Endothelial cell of umbilical vein (primary cell): ENCODE measurements at regions not wholly inside any gene's neighbourhood (a gene's known extent, or its start where the extent isn't known, plus 50 kb on each side); places are given as distances from the start of the nearest gene placed in this dataset.

ENCODE experiments used
- BruUV-seq: library from RNA; stranded (reverse); fragments of 400-500 nt; replicated peaks from 2 replicates; lab custom pipeline; 2021; lab: Mats Ljungman, UMichigan
- CTCF ChIA-PET: fragments of 300-600, 350-600 bp; sonication (Branson Sonifier 250); formaldehyde crosslinking; loops from one replicate; lab custom pipeline; 2021; ENCODE audit warnings: antibody characterized with exemption, inconsistent platforms; lab: Charles Lee
- POLR2A ChIA-PET: fragments of 300-600, 350-600 bp; sonication (Branson Sonifier 250); formaldehyde crosslinking; loops from one replicate; lab custom pipeline; 2021; ENCODE audit warnings: antibody characterized with exemption, inconsistent platforms; lab: Charles Lee
- DNase-seq: peaks from one replicate; pipeline ENCODE4 v3.0.0-alpha.2; 2011; ENCODE audit warnings: low read depth, low spot score
- FAIRE-seq: peaks from 2 replicates; lab custom pipeline; 2011; peaks lifted over from hg19 to GRCh38; lab: Jason Lieb, UNC
- H2AFZ ChIP-seq: 2 replicates; pipeline ENCODE4 v1.6.0; 2012; ENCODE audit warnings: low read depth, low read length, control low read depth, inconsistent platforms
- H3K27ac ChIP-seq: 2 replicates; pipeline ENCODE4 v1.5.1; 2011; ENCODE audit warnings: low read depth, mild to moderate bottlenecking, control low read depth, low read length, moderate library complexity; ENCODE audit not compliant: insufficient read depth
- H3K27me3 ChIP-seq, 2 experiments: 2 replicates each; pipeline versions ENCODE4 v1.6.0 to v1.6.1; 2011; ENCODE audit warnings: low read length in 2 of 2, mixed read lengths in 1 of 2; ENCODE audit not compliant: control insufficient read depth in 2 of 2, insufficient read depth in 2 of 2
- H3K36me3 ChIP-seq, 2 experiments: 2 replicates in 1 of 2; 3 replicates in 1 of 2; pipeline ENCODE4 v1.5.1; 2011; ENCODE audit warnings: low read length in 2 of 2, mild to moderate bottlenecking in 1 of 2, moderate library complexity in 1 of 2; ENCODE audit not compliant: control insufficient read depth in 2 of 2, insufficient read depth in 2 of 2; ENCODE audit errors: extremely low read depth in 1 of 2
- H3K4me1 ChIP-seq: 3 replicates; pipeline ENCODE4 v1.5.1; 2011; ENCODE audit warnings: mild to moderate bottlenecking, low read length; ENCODE audit not compliant: control insufficient read depth, insufficient read depth; ENCODE audit errors: extremely low read depth
- H3K4me2 ChIP-seq: 2 replicates; pipeline ENCODE4 v1.6.1; 2011; ENCODE audit warnings: low read length, control low read depth, mixed read lengths; ENCODE audit not compliant: insufficient read depth
- H3K4me3 ChIP-seq, 3 experiments: fragments of 200-600 bp in 1 of 3; sonication (generic), shearing (Covaris generic) in 1 of 3; replicated peaks in 1 of 3; 2 replicates each; pipeline ENCODE4 v1.5.1; 2011 to 2016; ENCODE audit warnings: control low read depth in 3 of 3, low read length in 3 of 3, mild to moderate bottlenecking in 2 of 3, inconsistent platforms in 1 of 3, low read depth in 1 of 3, moderate library complexity in 1 of 3; ENCODE audit not compliant: insufficient read depth in 1 of 3
- H3K79me2 ChIP-seq: 2 replicates; pipeline ENCODE4 v1.6.0; 2012; ENCODE audit warnings: low read length, inconsistent platforms; ENCODE audit not compliant: control insufficient read depth, insufficient read depth
- H3K9ac ChIP-seq: replicated peaks from 2 replicates; pipeline ENCODE3; 2011; ENCODE audit warnings: low read length, control low read depth; ENCODE audit not compliant: insufficient read depth; ENCODE audit errors: extremely low read depth
- H3K9me1 ChIP-seq: replicated peaks from 3 replicates; pipeline ENCODE4 v1.6.0; 2011; ENCODE audit warnings: mild to moderate bottlenecking, low read length; ENCODE audit not compliant: control insufficient read depth, insufficient read depth; ENCODE audit errors: extremely low read depth
- H3K9me3 ChIP-seq: replicated peaks from 2 replicates; pipeline ENCODE4 v1.5.1; 2012; ENCODE audit warnings: low read length, inconsistent platforms; ENCODE audit not compliant: control insufficient read depth, insufficient read depth
- H4K20me1 ChIP-seq: replicated peaks from 2 replicates; pipeline ENCODE3; 2011; ENCODE audit warnings: mild to moderate bottlenecking, low read length; ENCODE audit not compliant: control insufficient read depth, insufficient read depth; ENCODE audit errors: extremely low read depth
- FOS ChIP-seq: IDR thresholded peaks from 2 replicates; pipeline ENCODE4 v1.6.1; 2011; ENCODE audit warnings: mild to moderate bottlenecking, low read length, moderate library complexity, borderline replicate concordance; ENCODE audit not compliant: insufficient read depth
- GATA2 ChIP-seq: IDR thresholded peaks from 2 replicates; pipeline ENCODE4 v1.7.0; 2011; ENCODE audit warnings: low read depth, mild to moderate bottlenecking, moderate library complexity, mixed read lengths, low read length; ENCODE audit not compliant: insufficient read length, insufficient read depth
- JUN ChIP-seq: IDR thresholded peaks from 2 replicates; pipeline ENCODE4 v1.6.1; 2011; ENCODE audit warnings: borderline replicate concordance, low read depth; ENCODE audit not compliant: insufficient read length, insufficient read depth
- MAX ChIP-seq: IDR thresholded peaks from 2 replicates; pipeline ENCODE4 v1.6.1; 2011; ENCODE audit not compliant: insufficient read depth, insufficient read length
- MYC ChIP-seq: IDR thresholded peaks from one replicate; pipeline ENCODE4 v1.6.1; 2011; ENCODE audit warnings: mild to moderate bottlenecking, low read depth, low read length
- POLR2A ChIP-seq: IDR thresholded peaks from 2 replicates; pipeline ENCODE4 v1.6.1; 2012; ENCODE audit warnings: low read depth, mild to moderate bottlenecking, control low read depth, low read length
- POLR2AphosphoS5 ChIP-seq: IDR thresholded peaks from 2 replicates; pipeline ENCODE4 v1.6.1; 2012; ENCODE audit warnings: low read depth, mild to moderate bottlenecking, control low read depth, low read length, moderate library complexity; ENCODE audit not compliant: insufficient read depth
- dilution Hi-C: fragments of 300-500 bp; cut with MboI; formaldehyde crosslinking; loops from one replicate; pipeline ENCODE4 v1.15.0; 2019; ENCODE audit warnings: low sequenced_read_pairs; ENCODE audit not compliant: extremely low pct_ligation_motif_present
- intact Hi-C: fragments of 100-400 bp; cut with micrococcal nuclease; formaldehyde crosslinking; loops from one replicate; pipeline ENCODE4 v1.10.0; 2022
- TF ChIP-seq, protein P1 (sequence below), 2 donors: IDR thresholded peaks; 1 replicate in 1 of 2; 2 replicates in 1 of 2; pipeline ENCODE4 v1.5.1; 2011; ENCODE audit warnings: low read length in 2 of 2, mild to moderate bottlenecking in 2 of 2, moderate library complexity in 2 of 2, control low read depth in 1 of 2, inconsistent platforms in 1 of 2, low read depth in 1 of 2; ENCODE audit not compliant: insufficient read depth in 1 of 2; ENCODE audit errors: extremely low read depth in 1 of 2

GRCh38 chr3:180332608-180333007 lies 269.4 kb upstream of the TTC14 start:
- Histone ChIP-seq H3K4me1 (no peaks in the 10 kb centered on the region), H3K27ac (no peak overlapping the region), H3K9ac (no peak overlapping the region), H3K79me2 (no peaks in the 10 kb centered on the region), H2AFZ (no peak overlapping the region), H3K9me1 (no peaks in the 10 kb centered on the region), H3K36me3 (no peaks in the 10 kb centered on the region), H3K27me3 (no peaks in the 10 kb centered on the region), H3K4me3 (no peak overlapping the region), H3K9me3 (no peaks in the 10 kb centered on the region), H3K4me2 (no peak overlapping the region), H4K20me1 (no peaks in the 10 kb centered on the region)
- DNase-seq, result no peak
- intact Hi-C loops, result no loop called here
- ChIA-PET CTCF (no interaction called here), POLR2A (no interaction called here)
- dilution Hi-C loops, result no loop called here
- FAIRE-seq, result no peak
- no peak for TF ChIP-seq FOS
- TF ChIP-seq, protein P1, sequence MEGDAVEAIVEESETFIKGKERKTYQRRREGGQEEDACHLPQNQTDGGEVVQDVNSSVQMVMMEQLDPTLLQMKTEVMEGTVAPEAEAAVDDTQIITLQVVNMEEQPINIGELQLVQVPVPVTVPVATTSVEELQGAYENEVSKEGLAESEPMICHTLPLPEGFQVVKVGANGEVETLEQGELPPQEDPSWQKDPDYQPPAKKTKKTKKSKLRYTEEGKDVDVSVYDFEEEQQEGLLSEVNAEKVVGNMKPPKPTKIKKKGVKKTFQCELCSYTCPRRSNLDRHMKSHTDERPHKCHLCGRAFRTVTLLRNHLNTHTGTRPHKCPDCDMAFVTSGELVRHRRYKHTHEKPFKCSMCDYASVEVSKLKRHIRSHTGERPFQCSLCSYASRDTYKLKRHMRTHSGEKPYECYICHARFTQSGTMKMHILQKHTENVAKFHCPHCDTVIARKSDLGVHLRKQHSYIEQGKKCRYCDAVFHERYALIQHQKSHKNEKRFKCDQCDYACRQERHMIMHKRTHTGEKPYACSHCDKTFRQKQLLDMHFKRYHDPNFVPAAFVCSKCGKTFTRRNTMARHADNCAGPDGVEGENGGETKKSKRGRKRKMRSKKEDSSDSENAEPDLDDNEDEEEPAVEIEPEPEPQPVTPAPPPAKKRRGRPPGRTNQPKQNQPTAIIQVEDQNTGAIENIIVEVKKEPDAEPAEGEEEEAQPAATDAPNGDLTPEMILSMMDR (IDR thresholded peaks at IDR 0.05; ENCODE audit: extremely low read depth in 1 of 2, insufficient read depth in 1 of 2, low read depth in 1 of 2, low read length in 2 of 2), result no peak
- TF ChIP-seq MAX, result no peak
- no peak for TF ChIP-seq JUN
- TF ChIP-seq POLR2AphosphoS5, result no peak
- BruUV-seq, result no TSS peak

- Histone ChIP-seq H3K27me3 (no peaks in the 10 kb centered on the region), H3K9me3 (no peaks in the 10 kb centered on the region), H3K27ac (no peak overlapping the region), H3K36me3 (no peaks in the 10 kb centered on the region), H3K4me2 (no peak overlapping the region), H3K9me1 (no peaks in the 10 kb centered on the region), H3K79me2 (no peaks in the 10 kb centered on the region), H2AFZ (no peak overlapping the region), H3K4me1 (no peaks in the 10 kb centered on the region), H3K4me3 (no peak overlapping the region), H4K20me1 (no peaks in the 10 kb centered on the region), H3K9ac (no peak overlapping the region)
- DNase-seq, result no peak
- dilution Hi-C loops, result no loop called here
- intact Hi-C loops, result no loop called here
- no peak for FAIRE-seq
- ChIA-PET CTCF (no interaction called here), POLR2A (no interaction called here)
- no TSS peak for BruUV-seq
- TF ChIP-seq FOS (no peak), JUN (no peak), POLR2A (no peak), GATA2 (no peak), MYC (no peak)
Observed at GRCh38 chr3:180335050-180335449, 266.9 kb upstream of the TTC14 start.
